ENCODE measurements at regions not wholly inside any gene's neighbourhood (a gene's known extent, or its start where the extent isn't known, plus 50 kb on each side); places are given as distances from the start of the nearest gene placed in this dataset.

- DNase-seq (ENCODE audit: low spot score) = no peak
- Histone ChIP-seq H4K20me1 (ENCODE audit: insufficient read depth, low read length) (no peaks in the 10 kb centered on the region), H3K4me2 (ENCODE audit: low read length) (no peak overlapping the region), H3K9me3 (ENCODE audit: low read length) (peaks cover 8% of the 10 kb centered on the region), H3K79me2 (ENCODE audit: insufficient read depth, low read depth, low read length) (no peaks in the 10 kb centered on the region), H3K36me3 (ENCODE audit: insufficient read depth, low read length) (peaks cover 88% of the 10 kb centered on the region), H3K27ac (ENCODE audit: low read depth, low read length, poor library complexity, severe bottlenecking) (no peak overlapping the region), H3K4me1 (ENCODE audit: insufficient read depth, low read length, poor library complexity, severe bottlenecking) (peaks cover 17% of the 10 kb centered on the region), H3K9me2 (ENCODE audit: insufficient read depth, low read length) (no peaks in the 10 kb centered on the region), H2AFZ (ENCODE audit: low read length) (no peak overlapping the region), H3K4me3 (ENCODE audit: low read depth, low read length, poor library complexity, severe bottlenecking) (no peak overlapping the region)
- no TSS peak for BruUV-seq (replicated peaks)
- intact Hi-C loops (cut with micrococcal nuclease; ENCODE audit: unreplicated experiment) = no loop called here
- TF ChIP-seq EZH2phosphoT487 (IDR thresholded peaks at IDR 0.05; ENCODE audit: borderline replicate concordance, low read depth, low read length) (no peak), CTCF (conservative IDR thresholded peaks at IDR 0.05; ENCODE audit: low read length) (no peak)
- POLR2A ChIA-PET = no interaction called here
- CTCF ChIA-PET (ENCODE audit: unreplicated experiment) = no interaction called here
Measured at GRCh38 chr11:33577204-33577603, 123.4 kb downstream of the C11orf91 start.

- CTCF ChIA-PET (ENCODE audit: unreplicated experiment) = interaction anchor here (0.9 kb wide), 1 partner anchor 17 kb away, joined by 3 read pairs; no protein-coding TSS in a partner anchor
Measured at GRCh38 chr11:33575311-33575710, 125.3 kb downstream of the C11orf91 start.

More at GRCh38 chr11:33575311-33575710, 125.3 kb downstream of the C11orf91 start:
- Histone ChIP-seq H3K79me2 (ENCODE audit: insufficient read depth, low read depth, low read length) (no peaks in the 10 kb centered on the region), H3K4me3 (ENCODE audit: low read depth, low read length, poor library complexity, severe bottlenecking) (no peak overlapping the region), H3K4me1 (ENCODE audit: insufficient read depth, low read length, poor library complexity, severe bottlenecking) (peaks cover 17% of the 10 kb centered on the region), H3K27ac (ENCODE audit: low read depth, low read length, poor library complexity, severe bottlenecking) (peak overlapping the region; percentile 38), H3K9me2 (ENCODE audit: insufficient read depth, low read length) (no peaks in the 10 kb centered on the region), H2AFZ (ENCODE audit: low read length) (no peak overlapping the region), H3K4me2 (ENCODE audit: low read length) (peak overlapping the region; percentile 50), H3K9me3 (ENCODE audit: low read length) (peaks cover 8% of the 10 kb centered on the region), H3K36me3 (ENCODE audit: insufficient read depth, low read length) (peaks cover 90% of the 10 kb centered on the region), H4K20me1 (ENCODE audit: insufficient read depth, low read length) (no peaks in the 10 kb centered on the region)
- peak; percentile 53 for DNase-seq (ENCODE audit: low spot score)
- POLR2A ChIA-PET = interaction anchor here (0.6 to 2.3 kb wide), 7 partner anchors 21 to 254 kb away, joined by 3 to 6 read pairs (median 3); no protein-coding TSS in a partner anchor
- TF ChIP-seq EZH2phosphoT487 (IDR thresholded peaks at IDR 0.05; ENCODE audit: borderline replicate concordance, low read depth, low read length) (no peak), CTCF (conservative IDR thresholded peaks at IDR 0.05; ENCODE audit: low read length) (no peak)
- BruUV-seq (replicated peaks) = no TSS peak
- intact Hi-C loops (cut with micrococcal nuclease; ENCODE audit: unreplicated experiment) = no loop called here

Measured in OCI-LY7 (cell line).